HG02970 (cell line): ENCODE measurements at regions not wholly inside any gene's neighbourhood (a gene's known extent, or its start where the extent isn't known, plus 50 kb on each side); places are given as distances from the start of the nearest gene placed in this dataset.

Source experiments
- ATAC-seq: cut with Tn5 transposase; IDR thresholded peaks from one replicate; pipeline ENCODE4 v1.9.1; 2021; ENCODE audit warnings: mild to moderate bottlenecking, moderate library complexity, moderate number of reproducible peaks; ENCODE audit not compliant: unreplicated experiment, low FRiP score

GRCh38 chr15:94535298-94536048 is 304.1 kb downstream of the MCTP2 start:
- no peak for ATAC-seq

GRCh38 chr15:94536549-94536948 is 305.2 kb downstream of the MCTP2 start:
- ATAC-seq = no peak

GRCh38 chr15:94538280-94538679 is 306.9 kb downstream of the MCTP2 start:
- ATAC-seq = no peak

- no peak for ATAC-seq
These were observed 311.0 kb downstream of the MCTP2 start for GRCh38 chr15:94542391-94542790.

- ATAC-seq = no peak
These were observed 315.4 kb downstream of the MCTP2 start for GRCh38 chr15:94546808-94547207.

GRCh38 chr15:94547711-94548110 is 316.4 kb downstream of the MCTP2 start:
- no peak for ATAC-seq

- no peak for ATAC-seq
These were observed 324.6 kb downstream of the MCTP2 start for GRCh38 chr15:94555841-94556519.

- no peak for ATAC-seq
These were observed 329.8 kb downstream of the MCTP2 start for GRCh38 chr15:94561036-94561689.

- no peak for ATAC-seq
These were observed 332.1 kb downstream of the MCTP2 start for GRCh38 chr15:94563456-94563855.

- ATAC-seq = no peak
These were observed 345.6 kb downstream of the MCTP2 start for GRCh38 chr15:94576889-94577533.

- ATAC-seq = no peak
These were observed 347.9 kb downstream of the MCTP2 start for GRCh38 chr15:94579286-94579685.

GRCh38 chr15:94580211-94580885 is 349.0 kb downstream of the MCTP2 start:
- no peak for ATAC-seq

- ATAC-seq = no peak
These were observed 351.0 kb downstream of the MCTP2 start for GRCh38 chr15:94582368-94582767.

GRCh38 chr15:94584833-94585244 is 353.5 kb downstream of the MCTP2 start:
- ATAC-seq = no peak

- no peak for ATAC-seq
These were observed 354.7 kb downstream of the MCTP2 start for GRCh38 chr15:94586099-94586498.

GRCh38 chr15:94587113-94587512 is 355.8 kb downstream of the MCTP2 start:
- no peak for ATAC-seq

- ATAC-seq = no peak
These were observed 357.6 kb downstream of the MCTP2 start for GRCh38 chr15:94588993-94589392.

- no peak for ATAC-seq
These were observed 361.1 kb downstream of the MCTP2 start for GRCh38 chr15:94592495-94592894.

GRCh38 chr15:94596707-94597106 is 365.3 kb downstream of the MCTP2 start:
- no peak for ATAC-seq

- ATAC-seq = no peak
These were observed 369.1 kb downstream of the MCTP2 start for GRCh38 chr15:94600505-94600904.
